ENCODE measurements at regions not wholly inside any gene's neighbourhood (a gene's known extent, or its start where the extent isn't known, plus 50 kb on each side); places are given as distances from the start of the nearest gene placed in this dataset.

DNA sequence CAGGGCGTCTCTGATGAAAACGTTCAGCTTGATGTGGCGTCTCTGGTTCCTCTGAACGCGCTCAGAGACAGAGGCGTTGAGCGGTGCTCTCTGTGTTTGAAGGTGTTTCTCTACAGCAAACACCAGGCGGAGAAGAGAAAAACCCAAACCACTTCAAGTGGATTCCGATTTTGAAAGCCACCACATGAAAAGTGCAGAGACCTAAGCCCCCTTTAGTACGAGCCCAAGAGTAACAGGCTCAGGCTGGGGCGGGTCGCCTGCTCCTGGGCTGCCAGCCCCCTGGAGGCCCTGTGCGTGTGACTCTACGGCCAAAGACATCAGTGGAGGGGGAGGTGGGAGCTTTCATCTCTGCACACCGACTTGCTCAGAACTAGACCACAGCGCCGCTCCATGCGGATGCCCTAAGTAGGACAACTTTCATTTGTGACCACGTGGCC, 328.4 kb downstream of the MAF start:
- Histone ChIP-seq H3K36me3 (replicated peaks in 1 of 2) (no peaks in the 10 kb centered on the region), H3K4me1 (replicated peaks in 1 of 2) (no peaks in the 10 kb centered on the region), H3K4me3 (no peak overlapping the region), H3K9me3 (replicated peaks in 1 of 3) (no peaks in the 10 kb centered on the region), H3K27ac (no peak overlapping the region), H3K27me3 (no peaks in the 10 kb centered on the region)
- TF ChIP-seq CTCF (IDR thresholded peaks at IDR 0.05), result no peak
- no peak for TF ChIP-seq POLR2A (IDR thresholded peaks at IDR 0.05)
- 85 to 93% (median 89%) methylated on average over 18 to 19 of the region's 19 CpGs for WGBS, 4 donors
- DNase-seq, result no peak
- intact Hi-C loops (cut with DNase I), result no loop called here

DNA sequence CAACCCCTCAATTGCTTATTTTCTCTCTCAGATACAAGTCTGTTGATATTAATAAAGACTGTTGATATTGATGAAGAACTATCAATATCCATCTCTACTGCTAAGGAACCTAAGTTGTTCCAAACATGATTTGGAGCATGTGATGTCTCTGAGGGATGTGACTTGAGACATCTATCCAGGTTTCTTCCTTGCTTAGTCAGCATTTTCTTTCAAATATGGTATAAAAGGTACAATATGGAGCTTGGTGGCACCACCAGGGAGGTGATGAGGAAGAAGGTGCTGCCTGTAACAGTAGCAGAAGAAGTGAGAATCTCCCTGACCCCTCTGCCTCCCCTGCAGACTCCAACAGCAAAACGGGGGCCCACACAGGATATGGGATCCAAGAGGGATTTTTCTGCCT, 329.0 kb downstream of the MAF start:
- no peak overlapping the region for H3K27ac ChIP-seq
- H3K27me3 ChIP-seq, result no peaks in the 10 kb centered on the region
- WGBS, 4 donors, result 0% methylated on average over 1 of the region's 1 CpG
- TF ChIP-seq POLR2A (IDR thresholded peaks at IDR 0.05), result no peak
- no peak for TF ChIP-seq CTCF (IDR thresholded peaks at IDR 0.05)
- H3K4me1 ChIP-seq (replicated peaks in 1 of 2), result no peaks in the 10 kb centered on the region
- no peaks in the 10 kb centered on the region for H3K9me3 ChIP-seq (replicated peaks in 1 of 3)
- no peaks in the 10 kb centered on the region for H3K36me3 ChIP-seq (replicated peaks in 1 of 2)
- no peak for DNase-seq
- no peak overlapping the region for H3K4me3 ChIP-seq
- intact Hi-C loops (cut with DNase I), result no loop called here

- H3K27ac ChIP-seq, result no peak overlapping the region
- H3K36me3 ChIP-seq (replicated peaks in 1 of 2), result no peaks in the 10 kb centered on the region
- intact Hi-C loops (cut with DNase I), result no loop called here
- no peaks in the 10 kb centered on the region for H3K27me3 ChIP-seq
- TF ChIP-seq POLR2A (IDR thresholded peaks at IDR 0.05), result no peak
- no peak for TF ChIP-seq CTCF (IDR thresholded peaks at IDR 0.05)
- H3K4me1 ChIP-seq (replicated peaks in 1 of 2), result no peaks in the 10 kb centered on the region
- H3K4me3 ChIP-seq, result no peak overlapping the region
- DNase-seq, result no peak
- whole genome bisulfite sequencing, 4 donors, result 90 to 95% (median 93%) methylated on average over 2 of the region's 2 CpGs
- H3K9me3 ChIP-seq (replicated peaks in 1 of 3), result no peaks in the 10 kb centered on the region
These were observed 330.5 kb downstream of the MAF start for GRCh38 chr16:79270011-79270410.

DNA sequence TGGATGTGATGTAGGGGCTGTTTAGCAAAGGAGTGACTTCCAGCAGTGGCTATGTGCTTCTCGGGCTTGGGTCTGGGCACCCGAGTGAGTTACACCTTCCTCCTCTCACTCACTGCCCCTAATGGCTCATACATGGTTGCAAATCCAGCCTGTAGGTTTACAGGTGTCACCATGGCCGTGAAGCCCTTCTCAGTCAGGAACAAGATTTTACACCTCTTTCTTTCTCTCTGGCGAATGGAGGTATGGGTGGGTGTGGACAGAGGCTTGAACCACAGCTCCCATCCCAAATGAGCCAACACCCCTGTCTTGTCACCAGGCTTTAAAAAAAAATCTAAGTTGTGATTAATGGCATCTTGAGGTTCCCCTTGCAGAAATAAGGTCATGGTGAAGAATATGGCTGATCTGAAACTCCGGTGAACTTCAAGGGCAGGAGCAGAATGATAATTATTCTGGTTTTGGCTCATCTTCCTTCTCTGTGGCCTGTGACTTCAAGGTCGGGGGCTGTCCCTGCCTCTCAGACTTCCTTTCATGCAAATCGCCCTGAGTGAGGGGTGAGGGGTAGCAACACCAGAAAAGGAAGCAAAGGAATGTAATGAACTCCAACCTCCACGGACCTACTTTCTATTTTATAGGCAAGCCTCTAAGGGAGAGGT, 331.2 kb downstream of the MAF start:
- 56 to 69% (median 61%) methylated on average over 7 to 8 of the region's 8 CpGs for WGBS, 4 donors
- Histone ChIP-seq H3K27me3 (no peaks in the 10 kb centered on the region), H3K4me1 (replicated peaks in 1 of 2) (no peaks in the 10 kb centered on the region), H3K36me3 (replicated peaks in 1 of 2) (no peaks in the 10 kb centered on the region), H3K27ac (no peak overlapping the region), H3K4me3 (no peak overlapping the region), H3K9me3 (replicated peaks in 1 of 3) (no peaks in the 10 kb centered on the region)
- intact Hi-C loops (cut with DNase I), result no loop called here
- no peak for DNase-seq
- TF ChIP-seq CTCF (IDR thresholded peaks at IDR 0.05), result no peak
- no peak for TF ChIP-seq POLR2A (IDR thresholded peaks at IDR 0.05)

Measured in adrenal gland (tissue), 9 donors.